HEK293 (cell line): ENCODE measurements at regions not wholly inside any gene's neighbourhood (a gene's known extent, or its start where the extent isn't known, plus 50 kb on each side); places are given as distances from the start of the nearest gene placed in this dataset.

Experiments used
- CTCF ChIA-PET: fragments of 350-600 bp; formaldehyde crosslinking; extraction: SDS; loops from one replicate; lab custom pipeline; 2021; ENCODE audit warnings: antibody characterized with exemption; lab: Yijun Ruan, JAX
- POLR2A ChIA-PET: fragments of 300-600 bp; formaldehyde crosslinking; extraction: SDS; loops from one replicate; lab custom pipeline; 2020; ENCODE audit warnings: antibody characterized with exemption, inconsistent platforms; lab: Yijun Ruan, JAX
- H3K27ac ChIP-seq: fragments of 200-500 bp; sonication (Bioruptor generic); 2 replicates; pipeline ENCODE4 v1.5.1; 2014; ENCODE audit warnings: low read depth, low read length, control low read depth, inconsistent platforms; ENCODE audit errors: extremely low read depth
- H3K36me3 ChIP-seq, 2 experiments: fragments of 200-500 bp in 1 of 2; sonication (Bioruptor generic) in 1 of 2; 1 replicate in 1 of 2; 2 replicates in 1 of 2; pipeline ENCODE4 v1.5.1; 2014 to 2017; ENCODE audit warnings: inconsistent platforms in 2 of 2, low read length in 2 of 2; ENCODE audit not compliant: control insufficient read depth in 2 of 2, insufficient read depth in 1 of 2
- H3K4me1 ChIP-seq: fragments of 200-500 bp; sonication (Bioruptor generic); 2 replicates; pipeline ENCODE4 v1.5.1; 2014; ENCODE audit warnings: mild to moderate bottlenecking, low read length, inconsistent platforms; ENCODE audit not compliant: control insufficient read depth, insufficient read depth
- H3K4me3 ChIP-seq: 2 replicates; pipeline ENCODE4 v1.5.1; 2011; ENCODE audit warnings: low read depth, mild to moderate bottlenecking, control low read depth, low read length, moderate library complexity
- H3K9me3 ChIP-seq: fragments of 200-500 bp; sonication (Bioruptor generic); 2 replicates; pipeline ENCODE4 v1.5.1; 2014; ENCODE audit warnings: low read depth, low read length, inconsistent platforms; ENCODE audit not compliant: control insufficient read depth, insufficient read depth
- KLF7 ChIP-seq: fragments of 450-650 bp; formaldehyde crosslinking; IDR thresholded peaks from 2 replicates; pipeline ENCODE4 v1.5.1; 2016; ENCODE audit warnings: missing biosample characterization, missing genetic modification characterization, borderline replicate concordance
- PRDM4 ChIP-seq: fragments of 450-650 bp; formaldehyde crosslinking; IDR thresholded peaks from 2 replicates; pipeline ENCODE4 v1.5.1; 2017; ENCODE audit warnings: missing biosample characterization, missing genetic modification characterization
- SCRT2 ChIP-seq: fragments of 450-650 bp; formaldehyde crosslinking; IDR thresholded peaks from 2 replicates; pipeline ENCODE4 v1.5.1; 2016; ENCODE audit warnings: missing biosample characterization, missing genetic modification characterization
- ZBTB1 ChIP-seq: fragments of 450-650 bp; formaldehyde crosslinking; IDR thresholded peaks from 2 replicates; pipeline ENCODE4 v1.5.1; 2016; ENCODE audit warnings: missing biosample characterization, missing genetic modification characterization
- ZFP37 ChIP-seq: fragments of 450-650 bp; formaldehyde crosslinking; IDR thresholded peaks from 2 replicates; pipeline ENCODE4 v1.5.1; 2016; ENCODE audit warnings: missing biosample characterization, missing genetic modification characterization
- ZFP41 ChIP-seq: fragments of 450-650 bp; formaldehyde crosslinking; IDR thresholded peaks from 2 replicates; pipeline ENCODE4 v1.5.1; 2016; ENCODE audit warnings: missing biosample characterization, missing genetic modification characterization, borderline replicate concordance
- ZNF10 ChIP-seq: fragments of 450-650 bp; formaldehyde crosslinking; IDR thresholded peaks from 2 replicates; pipeline ENCODE4 v1.5.1; 2017; ENCODE audit warnings: missing biosample characterization, missing genetic modification characterization
- ZNF175 ChIP-seq: fragments of 450-650 bp; formaldehyde crosslinking; IDR thresholded peaks from 2 replicates; pipeline ENCODE4 v1.5.1; 2016; ENCODE audit warnings: missing biosample characterization, missing genetic modification characterization
- ZNF184 ChIP-seq: fragments of 450-650 bp; IDR thresholded peaks from 2 replicates; pipeline ENCODE4 v1.5.1; 2018; ENCODE audit warnings: missing biosample characterization, mild to moderate bottlenecking, missing genetic modification characterization
- ZNF2 ChIP-seq: fragments of 450-650 bp; formaldehyde crosslinking; IDR thresholded peaks from 2 replicates; pipeline ENCODE4 v1.5.1; 2016; ENCODE audit warnings: missing biosample characterization, missing genetic modification characterization
- ZNF221 ChIP-seq: fragments of 450-650 bp; formaldehyde crosslinking; IDR thresholded peaks from 2 replicates; pipeline ENCODE4 v1.5.1; 2017; ENCODE audit warnings: missing biosample characterization, missing genetic modification characterization, borderline replicate concordance
- ZNF266 ChIP-seq: fragments of 450-650 bp; formaldehyde crosslinking; IDR thresholded peaks from 2 replicates; pipeline ENCODE4 v1.5.1; 2016; ENCODE audit warnings: missing biosample characterization, missing genetic modification characterization, low read depth
- ZNF391 ChIP-seq: fragments of 450-650 bp; formaldehyde crosslinking; IDR thresholded peaks from 2 replicates; pipeline ENCODE4 v1.5.1; 2016; ENCODE audit warnings: low read depth, missing biosample characterization, missing genetic modification characterization, borderline replicate concordance
- ZNF426 ChIP-seq: fragments of 450-650 bp; formaldehyde crosslinking; IDR thresholded peaks from 2 replicates; pipeline ENCODE4 v1.5.1; 2017; ENCODE audit warnings: missing biosample characterization, missing genetic modification characterization, mild to moderate bottlenecking, inconsistent platforms, moderate library complexity
- ZNF558 ChIP-seq: fragments of 450-650 bp; formaldehyde crosslinking; IDR thresholded peaks from 2 replicates; pipeline ENCODE4 v1.5.1; 2016; ENCODE audit warnings: missing biosample characterization, missing genetic modification characterization
- ZNF560 ChIP-seq: fragments of 450-650 bp; formaldehyde crosslinking; IDR thresholded peaks from 2 replicates; pipeline ENCODE4 v1.5.1; 2017; ENCODE audit warnings: missing biosample characterization, missing genetic modification characterization, borderline replicate concordance
- ZNF585B ChIP-seq: fragments of 450-650 bp; formaldehyde crosslinking; IDR thresholded peaks from 2 replicates; pipeline ENCODE4 v1.5.1; 2016; ENCODE audit warnings: missing biosample characterization, missing genetic modification characterization
- ZNF596 ChIP-seq: fragments of 450-650 bp; IDR thresholded peaks from 2 replicates; pipeline ENCODE4 v1.5.0; 2018; ENCODE audit warnings: missing biosample characterization, mild to moderate bottlenecking, missing genetic modification characterization, moderate library complexity
- ZNF621 ChIP-seq: fragments of 450-650 bp; formaldehyde crosslinking; IDR thresholded peaks from 2 replicates; pipeline ENCODE4 v1.5.1; 2017; ENCODE audit warnings: missing biosample characterization, missing genetic modification characterization
- ZNF654 ChIP-seq: fragments of 450-650 bp; formaldehyde crosslinking; IDR thresholded peaks from 2 replicates; pipeline ENCODE4 v1.5.1; 2016; ENCODE audit warnings: low read depth, missing biosample characterization, missing genetic modification characterization
- ZNF76 ChIP-seq: fragments of 450-650 bp; formaldehyde crosslinking; IDR thresholded peaks from 2 replicates; pipeline ENCODE4; 2016; ENCODE audit warnings: low read depth, missing biosample characterization, missing genetic modification characterization, borderline replicate concordance
- ZNF830 ChIP-seq: fragments of 450-650 bp; IDR thresholded peaks from 2 replicates; pipeline ENCODE4 v1.5.0; 2018; ENCODE audit warnings: missing biosample characterization, missing genetic modification characterization, low read depth, mild to moderate bottlenecking, moderate library complexity
- ZNF843 ChIP-seq: fragments of 450-650 bp; formaldehyde crosslinking; IDR thresholded peaks from 2 replicates; pipeline ENCODE4 v1.5.1; 2016; ENCODE audit warnings: missing biosample characterization, missing genetic modification characterization
- ZSCAN16 ChIP-seq: fragments of 450-650 bp; formaldehyde crosslinking; IDR thresholded peaks from 2 replicates; pipeline ENCODE4 v1.5.1; 2016; ENCODE audit warnings: missing biosample characterization, missing genetic modification characterization
- ZSCAN30 ChIP-seq: fragments of 450-650 bp; IDR thresholded peaks from 2 replicates; pipeline ENCODE4 v1.5.1; 2018; ENCODE audit warnings: missing biosample characterization, mild to moderate bottlenecking, missing genetic modification characterization, moderate library complexity
- ZSCAN4 ChIP-seq: fragments of 450-650 bp; formaldehyde crosslinking; IDR thresholded peaks from 2 replicates; pipeline ENCODE4 v1.5.1; 2017; ENCODE audit warnings: missing biosample characterization, missing genetic modification characterization
- TF ChIP-seq, protein P1 (sequence below): fragments of 450-650 bp; formaldehyde crosslinking; IDR thresholded peaks from 2 replicates; pipeline ENCODE4 v1.5.0; 2017; ENCODE audit warnings: missing biosample characterization, missing genetic modification characterization, borderline replicate concordance

DNA sequence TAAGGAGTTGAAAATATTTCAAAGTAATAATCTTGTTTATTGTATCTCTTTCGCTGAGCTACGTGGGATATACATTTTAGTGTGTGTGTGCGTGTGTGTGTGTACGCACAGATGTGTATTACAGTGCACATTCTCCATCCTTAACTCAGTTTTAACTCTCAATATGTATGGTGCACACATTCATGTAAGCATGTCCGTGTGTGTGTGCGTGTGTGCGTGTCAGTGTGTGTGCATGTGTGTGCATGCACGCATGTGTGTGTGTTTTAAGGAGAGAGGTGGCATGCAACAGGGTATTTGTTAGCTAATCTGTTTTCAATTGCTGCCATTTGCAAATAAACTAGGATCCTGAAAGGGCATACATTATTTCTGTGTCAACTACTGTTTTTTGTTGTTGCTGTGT is 264.9 kb upstream of the CXorf51A start:
- POLR2A ChIA-PET: no interaction called here
- TF ChIP-seq ZSCAN4 (tag by site-specific recombination): peak; percentile 91
- no peak for TF ChIP-seq ZNF654
- no peak for TF ChIP-seq ZNF76
- TF ChIP-seq ZNF596 (tag by site-specific recombination): no peak
- no peak for TF ChIP-seq ZFP41 (tag by site-specific recombination)
- no peak for TF ChIP-seq ZSCAN30 (tag by site-specific recombination)
- H3K4me3 ChIP-seq: no peak overlapping the region
- no peaks in the 10 kb centered on the region for H3K4me1 ChIP-seq
- H3K27ac ChIP-seq: no peak overlapping the region
- H3K9me3 ChIP-seq: no peaks in the 10 kb centered on the region
- no peaks in the 10 kb centered on the region for H3K36me3 ChIP-seq
- CTCF ChIA-PET: no interaction called here

DNA sequence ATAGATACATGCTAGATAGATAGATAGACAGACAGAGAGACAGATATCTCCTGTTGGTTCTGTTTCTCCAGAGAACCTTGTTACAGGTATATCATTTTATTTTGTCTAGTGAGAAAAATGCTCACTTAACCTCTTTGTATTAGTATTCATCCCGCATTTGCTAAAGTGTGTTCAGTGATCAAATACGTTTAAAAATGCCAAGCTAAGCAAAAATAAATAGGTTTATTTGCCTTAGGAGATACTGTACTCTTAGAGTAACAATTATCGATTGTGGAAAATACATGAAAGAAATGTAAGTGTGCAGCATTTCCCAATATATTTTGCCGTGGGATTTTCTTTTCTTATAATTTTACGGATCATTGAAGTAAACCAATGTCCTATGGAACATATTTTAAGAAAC is 262.9 kb upstream of the CXorf51A start:
- Histone ChIP-seq H3K9me3 (no peaks in the 10 kb centered on the region), H3K36me3 (no peaks in the 10 kb centered on the region), H3K27ac (no peak overlapping the region), H3K4me3 (no peak overlapping the region), H3K4me1 (no peaks in the 10 kb centered on the region)
- no peak for TF ChIP-seq KLF7 (tag by site-specific recombination)
- no peak for TF ChIP-seq ZNF10 (tag by site-specific recombination)
- TF ChIP-seq ZNF560: no peak
- no peak for TF ChIP-seq ZNF830 (tag by site-specific recombination)
- TF ChIP-seq ZBTB1 (tag by site-specific recombination): no peak
- TF ChIP-seq ZNF221: no peak
- TF ChIP-seq, protein P1, sequence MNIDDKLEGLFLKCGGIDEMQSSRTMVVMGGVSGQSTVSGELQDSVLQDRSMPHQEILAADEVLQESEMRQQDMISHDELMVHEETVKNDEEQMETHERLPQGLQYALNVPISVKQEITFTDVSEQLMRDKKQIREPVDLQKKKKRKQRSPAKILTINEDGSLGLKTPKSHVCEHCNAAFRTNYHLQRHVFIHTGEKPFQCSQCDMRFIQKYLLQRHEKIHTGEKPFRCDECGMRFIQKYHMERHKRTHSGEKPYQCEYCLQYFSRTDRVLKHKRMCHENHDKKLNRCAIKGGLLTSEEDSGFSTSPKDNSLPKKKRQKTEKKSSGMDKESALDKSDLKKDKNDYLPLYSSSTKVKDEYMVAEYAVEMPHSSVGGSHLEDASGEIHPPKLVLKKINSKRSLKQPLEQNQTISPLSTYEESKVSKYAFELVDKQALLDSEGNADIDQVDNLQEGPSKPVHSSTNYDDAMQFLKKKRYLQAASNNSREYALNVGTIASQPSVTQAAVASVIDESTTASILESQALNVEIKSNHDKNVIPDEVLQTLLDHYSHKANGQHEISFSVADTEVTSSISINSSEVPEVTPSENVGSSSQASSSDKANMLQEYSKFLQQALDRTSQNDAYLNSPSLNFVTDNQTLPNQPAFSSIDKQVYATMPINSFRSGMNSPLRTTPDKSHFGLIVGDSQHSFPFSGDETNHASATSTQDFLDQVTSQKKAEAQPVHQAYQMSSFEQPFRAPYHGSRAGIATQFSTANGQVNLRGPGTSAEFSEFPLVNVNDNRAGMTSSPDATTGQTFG: no peak
- no peak for TF ChIP-seq PRDM4 (tag by site-specific recombination)
- TF ChIP-seq ZNF2 (tag by site-specific recombination): no peak
- TF ChIP-seq ZNF266 (tag by site-specific recombination): no peak
- TF ChIP-seq ZNF843: no peak
- TF ChIP-seq ZNF184 (tag by site-specific recombination): no peak
- POLR2A ChIA-PET: no interaction called here
- CTCF ChIA-PET: no interaction called here

DNA sequence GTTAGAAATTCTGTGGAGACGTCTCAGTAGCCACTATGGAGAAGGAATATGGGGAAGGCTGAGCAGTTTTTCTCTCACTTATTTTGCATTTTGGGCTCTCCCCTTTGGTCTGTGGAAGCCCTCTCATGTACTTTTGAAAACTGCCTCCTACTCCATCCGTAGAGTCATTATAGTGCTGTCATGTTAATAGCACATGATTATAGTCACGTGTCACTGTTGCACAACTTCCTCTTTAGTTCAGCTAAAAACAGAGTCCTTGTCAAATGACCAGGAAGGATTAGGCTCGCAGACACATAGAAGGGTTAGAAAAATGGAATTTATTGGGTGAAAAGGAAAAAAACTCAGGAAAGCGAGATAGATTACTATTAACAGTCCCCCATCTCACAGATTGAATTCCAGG is 258.2 kb upstream of the CXorf51A start:
- ChIA-PET POLR2A (no interaction called here), CTCF (no interaction called here)
- Histone ChIP-seq H3K4me3 (no peak overlapping the region), H3K4me1 (no peaks in the 10 kb centered on the region), H3K36me3 (no peaks in the 10 kb centered on the region), H3K27ac (no peak overlapping the region), H3K9me3 (no peaks in the 10 kb centered on the region)
- TF ChIP-seq ZNF426 (no peak), SCRT2 (no peak), ZNF391 (tag by site-specific recombination) (no peak), PRDM4 (tag by site-specific recombination) (no peak), ZSCAN16 (tag by site-specific recombination) (no peak), ZNF621 (tag by site-specific recombination) (no peak), ZFP37 (tag by site-specific recombination) (no peak), ZNF175 (tag by site-specific recombination) (no peak), ZNF558 (tag by site-specific recombination) (no peak), ZNF585B (tag by site-specific recombination) (no peak), ZNF2 (tag by site-specific recombination) (no peak)
